Astrocyte of the spinal cord (primary cell): ENCODE measurements at regions not wholly inside any gene's neighbourhood (a gene's known extent, or its start where the extent isn't known, plus 50 kb on each side); places are given as distances from the start of the nearest gene placed in this dataset.

ENCODE experiments used
- DNase-seq: peaks from one replicate; pipeline ENCODE4 v3.0.0; 2011; ENCODE audit warnings: low read depth, low spot score
- H3K4me3 ChIP-seq: 2 replicates; pipeline ENCODE4 v1.5.1; 2011; ENCODE audit warnings: low read depth, mild to moderate bottlenecking, low read length, moderate library complexity
- CTCF ChIP-seq: IDR thresholded peaks from 2 replicates; pipeline ENCODE4 v1.5.1; 2012; ENCODE audit warnings: low read depth, mild to moderate bottlenecking, low read length, inconsistent platforms
- in situ Hi-C: cut with HindIII; loops from 2 replicates; pipeline ENCODE4 v1.10.0; 2017; ENCODE audit warnings: low sequenced_read_pairs

DNA sequence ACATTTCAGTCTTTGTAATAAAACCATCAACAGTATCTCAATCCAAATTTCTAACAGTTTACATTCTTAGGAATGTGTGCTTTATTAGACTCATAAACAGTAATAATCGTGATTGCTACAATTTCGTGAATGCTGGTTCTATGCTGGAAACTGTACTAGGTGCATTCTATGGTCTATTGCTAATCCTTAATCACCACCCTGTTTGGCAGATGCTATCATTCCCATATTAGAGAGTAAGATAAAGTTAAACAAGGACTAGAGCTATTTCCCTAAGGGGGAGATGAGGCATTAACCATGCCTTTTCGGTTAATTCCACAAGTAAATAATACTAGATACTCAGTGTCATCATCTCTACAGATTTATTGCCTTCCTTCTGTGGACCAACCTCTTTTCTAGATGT, 244.0 kb downstream of the PAX3 start:
- DNase-seq, result no peak
- TF ChIP-seq CTCF, result no peak
- in situ Hi-C loops, result no loop called here
- no peak overlapping the region for H3K4me3 ChIP-seq

DNA sequence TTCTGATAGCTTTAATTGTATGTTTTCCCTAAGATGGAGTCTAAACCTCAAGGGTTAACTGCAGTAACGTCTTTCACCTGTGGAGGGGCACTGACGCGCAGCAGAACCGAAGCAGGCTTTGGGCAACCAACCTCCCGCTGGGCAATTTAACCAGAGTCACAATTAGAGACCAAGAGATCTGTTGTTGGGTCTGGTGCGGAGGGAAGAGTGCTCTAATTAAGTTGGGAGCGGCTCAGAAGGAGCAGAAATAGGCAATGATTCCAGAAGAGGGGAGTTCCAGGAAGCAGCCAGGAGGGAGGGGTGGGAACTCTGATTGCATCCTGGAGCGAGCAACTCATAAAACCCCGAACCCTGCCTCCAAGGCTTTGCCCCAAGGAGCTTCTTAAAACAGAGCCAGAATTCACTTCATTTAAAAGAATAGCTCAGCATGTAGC, 245.8 kb downstream of the PAX3 start:
- TF ChIP-seq CTCF, result peak; percentile 42
- H3K4me3 ChIP-seq, result no peak overlapping the region
- no peak for DNase-seq
- in situ Hi-C loops, result no loop called here

DNA sequence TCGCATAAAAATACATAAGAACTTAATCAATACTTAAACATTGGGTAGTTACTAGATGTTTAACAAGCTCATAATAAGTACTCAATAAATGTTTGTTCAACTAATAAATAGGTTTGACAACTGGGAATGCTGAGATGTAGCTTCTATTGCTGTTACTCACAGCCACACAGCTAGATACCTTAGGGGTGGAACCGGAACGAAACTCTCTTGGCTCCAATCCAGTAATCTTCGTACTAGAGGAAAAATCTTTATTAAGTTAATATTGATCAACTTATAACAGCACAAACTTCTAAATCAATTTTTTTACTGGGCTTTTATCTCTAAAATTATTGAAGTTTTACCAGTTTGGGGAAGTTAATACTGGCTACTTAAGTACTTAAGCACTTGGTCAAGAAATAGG, 247.8 kb downstream of the PAX3 start:
- in situ Hi-C loops, result no loop called here
- no peak overlapping the region for H3K4me3 ChIP-seq
- no peak for DNase-seq
- no peak for TF ChIP-seq CTCF

GRCh38 chr2:222049946-222050345, 248.9 kb downstream of the PAX3 start:
- TF ChIP-seq CTCF, result no peak
- DNase-seq, result no peak
- in situ Hi-C loops, result loop anchor here (25.0 kb wide), 1 partner anchor 262 kb away; a partner anchor contains a TSS
- H3K4me3 ChIP-seq, result no peak overlapping the region

DNA sequence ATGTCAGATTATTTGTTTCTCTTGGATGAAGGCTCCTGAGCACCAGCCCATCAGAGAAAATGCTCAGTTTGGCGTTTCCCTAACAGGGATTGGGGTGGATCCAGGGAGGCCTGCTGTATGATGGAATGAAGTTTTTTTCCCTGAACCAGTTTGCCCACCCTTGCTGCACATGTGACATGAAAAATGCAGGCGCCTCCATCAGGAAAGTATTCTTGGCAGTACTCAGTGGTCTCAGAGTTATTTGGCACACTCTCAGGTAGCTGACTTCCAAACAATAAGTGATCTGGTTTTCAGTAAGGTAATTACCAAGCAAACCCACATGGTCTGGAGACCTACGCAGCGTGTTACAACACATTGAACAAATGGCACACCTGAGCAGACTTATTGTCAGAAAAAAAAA, 254.9 kb downstream of the PAX3 start:
- in situ Hi-C loops, result loop anchor here (25.0 kb wide), 1 partner anchor 268 kb away; a partner anchor contains a TSS

DNA sequence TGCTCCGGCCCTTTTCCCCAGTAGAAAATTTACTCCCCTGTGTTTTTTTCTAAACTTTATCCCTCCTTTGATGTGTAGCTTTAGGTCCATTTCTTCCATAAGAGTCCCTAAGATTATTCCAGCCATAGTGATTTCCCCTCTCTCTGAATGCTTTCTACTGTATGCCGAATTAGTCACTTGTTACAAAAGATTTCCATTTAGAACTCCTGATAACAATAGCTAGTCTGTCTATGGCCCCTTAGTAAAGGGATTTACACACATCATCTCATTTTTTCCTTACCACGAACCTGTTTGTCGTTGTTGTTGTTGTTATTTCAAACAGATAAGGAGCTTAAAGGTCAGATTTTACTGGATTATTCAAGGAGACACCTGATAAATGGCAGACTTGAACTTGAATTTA, 256.1 kb downstream of the PAX3 start:
- DNase-seq, result no peak
- TF ChIP-seq CTCF, result no peak
- in situ Hi-C loops, result loop anchor here (25.0 kb wide), 1 partner anchor 270 kb away; a partner anchor contains a TSS
- no peak overlapping the region for H3K4me3 ChIP-seq

More for the DNA sequence above, 254.9 kb downstream of the PAX3 start:
- no peak overlapping the region for H3K4me3 ChIP-seq
- DNase-seq, result no peak
- TF ChIP-seq CTCF, result no peak

DNA sequence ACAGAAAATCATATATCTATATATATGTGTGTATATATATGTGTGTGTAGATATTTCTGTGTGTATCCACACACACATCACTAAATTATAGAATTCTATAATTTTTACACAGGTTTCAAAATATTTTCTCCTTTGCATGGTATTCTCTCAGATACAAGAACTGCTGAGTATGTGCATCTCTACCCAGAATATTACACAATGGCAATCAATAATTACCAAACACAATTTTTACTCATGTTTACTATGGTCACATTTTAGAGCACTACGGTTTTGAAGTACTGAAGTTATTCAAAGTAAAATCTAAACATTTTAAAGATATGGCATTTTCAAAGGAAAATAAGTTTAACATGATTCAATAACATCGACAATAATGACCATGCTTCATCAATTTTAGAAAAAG, 258.5 kb downstream of the PAX3 start:
- in situ Hi-C loops, result loop anchor here (25.0 kb wide), 1 partner anchor 272 kb away; a partner anchor contains a TSS
- H3K4me3 ChIP-seq, result no peak overlapping the region
- TF ChIP-seq CTCF, result no peak
- DNase-seq, result no peak
